ENCODE measurements at regions not wholly inside any gene's neighbourhood (a gene's known extent, or its start where the extent isn't known, plus 50 kb on each side); places are given as distances from the start of the nearest gene placed in this dataset.

- ChIA-PET POLR2A (no interaction called here), CTCF (ENCODE audit: low intra/inter-chr PET ratio) (interaction anchor here (0.7 kb wide), 1 partner anchor 341 kb away, joined by 3 read pairs; no protein-coding TSS in a partner anchor)
- no peak overlapping the region for H3K27ac ChIP-seq (ENCODE audit: extremely low read depth, low read depth, low read length)
- H3K9me1 ChIP-seq (ENCODE audit: control insufficient read depth, insufficient read depth, low read length): no peaks in the 10 kb centered on the region
- in situ Hi-C loops (cut with MboI): loop anchor here (5.0 to 10.0 kb wide), 2 partner anchors 487 to 570 kb away; no protein-coding TSS in a partner anchor
- ATAC-seq: no peak
- H4K20me1 ChIP-seq (replicated peaks; ENCODE audit: control insufficient read depth, insufficient read depth, low read length): peaks cover 3% of the 10 kb centered on the region; the same call in 1 of the 2 replicates
- no peaks in the 10 kb centered on the region for H3K79me2 ChIP-seq (ENCODE audit: control insufficient read depth, insufficient read depth, low read length)
- H3K4me3 ChIP-seq: no peak overlapping the region
- WGBS (ENCODE audit: insufficient coverage, low coverage, missing lambda C conversion rate): 2% methylated on average over 4 of the region's 4 CpGs
- no peak for DNase-seq (ENCODE audit: extremely low read depth in 1 of 4, low spot score in 3 of 4)
- H2AFZ ChIP-seq (ENCODE audit: low read depth, low read length): no peak overlapping the region
- FAIRE-seq: no peak
- H3K4me1 ChIP-seq (replicated peaks in 1 of 2; ENCODE audit: control insufficient read depth in 2 of 2, insufficient read depth in 2 of 2, low read length in 2 of 2): peaks cover 0 to 5% of the 10 kb centered on the region in 2 experiments; a peak in 1 of 5 replicates
- no peak overlapping the region for H3K9ac ChIP-seq (ENCODE audit: insufficient read depth in 1 of 2, low read depth in 2 of 2, low read length in 2 of 2)
- H3K9me3 ChIP-seq (replicated peaks; ENCODE audit: control insufficient read depth, insufficient read depth, low read depth, low read length): no peaks in the 10 kb centered on the region
- no peak overlapping the region for H3K4me2 ChIP-seq (ENCODE audit: insufficient read depth, low read length)
- peaks cover 0 to 17% of the 10 kb centered on the region in 2 experiments; a peak in 2 of 5 replicates for H3K27me3 ChIP-seq (ENCODE audit: control insufficient read depth in 2 of 2, insufficient read depth in 2 of 2, low read length in 2 of 2)
- no TSS peak for BruUV-seq (replicated peaks)
- intact Hi-C loops (cut with micrococcal nuclease): loop anchor here (5.0 kb wide), 1 partner anchor 570 kb away; no protein-coding TSS in a partner anchor
- H3K36me3 ChIP-seq (ENCODE audit: control insufficient read depth, insufficient read depth, low read length): no peaks in the 10 kb centered on the region
- TF ChIP-seq HDAC8 (tag; IDR thresholded peaks at IDR 0.05): no peak
- TF ChIP-seq ARID3A (IDR thresholded peaks at IDR 0.05; ENCODE audit: borderline replicate concordance, low read depth, low read length): no peak
- no peak for TF ChIP-seq ZBTB9 (CRISPR knock-in tag; IDR thresholded peaks at IDR 0.05)
- no peak for TF ChIP-seq NKRF (IDR thresholded peaks at IDR 0.05; ENCODE audit: borderline replicate concordance)
- TF ChIP-seq FOSL1 (tag; conservative IDR thresholded peaks at IDR 0.05): no peak
- TF ChIP-seq HDAC1 (IDR thresholded peaks at IDR 0.05): no peak
- TF ChIP-seq ZNF507 (tag; conservative IDR thresholded peaks at IDR 0.05): no peak
- no peak for TF ChIP-seq RFX1 (IDR thresholded peaks at IDR 0.05)
- no peak for TF ChIP-seq CREM (IDR thresholded peaks at IDR 0.05; ENCODE audit: low read depth)
- TF ChIP-seq NFE2 (IDR thresholded peaks at IDR 0.05; ENCODE audit: low read depth): no peak
- TF ChIP-seq NFIX (CRISPR knock-in tag; IDR thresholded peaks at IDR 0.05; ENCODE audit: low read depth): no peak
- TF ChIP-seq USF2 (CRISPR knock-in tag; IDR thresholded peaks at IDR 0.05): no peak
- no peak for TF ChIP-seq CHAMP1 (IDR thresholded peaks at IDR 0.05)
Measured at GRCh38 chr11:19562156-19562555, 150.5 kb upstream of the NAV2 start.
